GM12801 (cell line): ENCODE measurements at regions not wholly inside any gene's neighbourhood (a gene's known extent, or its start where the extent isn't known, plus 50 kb on each side); places are given as distances from the start of the nearest gene placed in this dataset.

Experiments used
- TF ChIP-seq, protein P1 (sequence below): IDR thresholded peaks from one replicate; pipeline ENCODE4 v1.5.1; 2011; ENCODE audit warnings: control low read depth; ENCODE audit not compliant: insufficient read length; ENCODE audit errors: extremely low read depth

DNA sequence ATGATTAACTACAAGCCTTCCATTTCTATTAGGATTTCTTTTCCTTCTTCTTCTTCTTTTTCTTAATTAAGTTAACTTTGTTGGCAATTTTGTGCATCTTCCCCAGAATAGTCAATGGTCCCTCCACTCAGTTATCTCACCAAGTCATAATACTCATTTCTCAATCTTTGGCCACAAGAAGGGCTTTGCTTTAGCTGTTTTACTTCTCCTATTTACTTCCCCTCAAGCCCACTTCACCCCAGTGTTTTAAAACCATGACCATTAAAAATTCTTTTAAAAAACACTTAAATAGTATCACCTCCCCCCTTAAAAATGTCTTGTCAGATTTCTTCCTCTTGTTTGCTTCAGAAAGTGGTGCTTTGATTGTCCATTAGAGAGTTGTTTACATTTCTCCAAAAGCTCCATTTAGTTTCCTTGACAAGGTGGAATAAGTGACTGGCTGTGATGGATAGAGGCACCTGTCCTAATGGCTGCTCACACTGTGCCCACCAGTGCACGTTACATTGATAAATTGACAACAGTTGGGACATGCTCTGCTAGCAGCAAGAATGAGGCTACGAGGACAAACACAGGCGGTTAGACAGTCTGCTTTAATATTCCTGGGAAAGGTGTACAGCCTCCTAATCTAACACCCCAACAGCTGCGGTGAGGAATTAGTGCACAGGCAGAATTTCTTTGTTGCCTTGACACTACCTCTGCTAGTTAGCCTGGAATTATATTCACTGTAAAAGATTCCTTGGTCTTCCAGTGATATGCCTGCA lies 354.7 kb downstream of the LMO4 start:
- TF ChIP-seq, protein P1, sequence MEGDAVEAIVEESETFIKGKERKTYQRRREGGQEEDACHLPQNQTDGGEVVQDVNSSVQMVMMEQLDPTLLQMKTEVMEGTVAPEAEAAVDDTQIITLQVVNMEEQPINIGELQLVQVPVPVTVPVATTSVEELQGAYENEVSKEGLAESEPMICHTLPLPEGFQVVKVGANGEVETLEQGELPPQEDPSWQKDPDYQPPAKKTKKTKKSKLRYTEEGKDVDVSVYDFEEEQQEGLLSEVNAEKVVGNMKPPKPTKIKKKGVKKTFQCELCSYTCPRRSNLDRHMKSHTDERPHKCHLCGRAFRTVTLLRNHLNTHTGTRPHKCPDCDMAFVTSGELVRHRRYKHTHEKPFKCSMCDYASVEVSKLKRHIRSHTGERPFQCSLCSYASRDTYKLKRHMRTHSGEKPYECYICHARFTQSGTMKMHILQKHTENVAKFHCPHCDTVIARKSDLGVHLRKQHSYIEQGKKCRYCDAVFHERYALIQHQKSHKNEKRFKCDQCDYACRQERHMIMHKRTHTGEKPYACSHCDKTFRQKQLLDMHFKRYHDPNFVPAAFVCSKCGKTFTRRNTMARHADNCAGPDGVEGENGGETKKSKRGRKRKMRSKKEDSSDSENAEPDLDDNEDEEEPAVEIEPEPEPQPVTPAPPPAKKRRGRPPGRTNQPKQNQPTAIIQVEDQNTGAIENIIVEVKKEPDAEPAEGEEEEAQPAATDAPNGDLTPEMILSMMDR, result no peak

DNA sequence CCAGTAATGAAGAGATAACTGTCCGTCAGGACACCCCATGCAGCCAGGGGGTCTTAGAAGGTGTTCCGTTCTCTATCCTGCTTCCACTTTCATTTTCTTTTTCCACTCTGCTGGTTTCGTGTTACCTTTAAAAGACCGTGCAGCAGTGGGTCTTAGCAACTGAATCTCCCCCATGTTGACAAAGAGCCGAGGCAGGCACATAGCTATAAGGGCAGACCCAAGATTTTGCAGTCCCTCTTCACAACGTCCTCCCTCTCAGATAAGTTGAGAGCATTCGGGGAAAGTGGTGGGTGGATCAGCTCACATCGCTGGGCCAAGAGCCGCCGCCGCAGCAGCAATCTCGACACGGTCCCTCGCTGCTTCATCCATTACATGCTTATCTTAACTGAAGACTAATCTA lies 355.5 kb downstream of the LMO4 start:
- TF ChIP-seq, protein P1, result no peak

DNA sequence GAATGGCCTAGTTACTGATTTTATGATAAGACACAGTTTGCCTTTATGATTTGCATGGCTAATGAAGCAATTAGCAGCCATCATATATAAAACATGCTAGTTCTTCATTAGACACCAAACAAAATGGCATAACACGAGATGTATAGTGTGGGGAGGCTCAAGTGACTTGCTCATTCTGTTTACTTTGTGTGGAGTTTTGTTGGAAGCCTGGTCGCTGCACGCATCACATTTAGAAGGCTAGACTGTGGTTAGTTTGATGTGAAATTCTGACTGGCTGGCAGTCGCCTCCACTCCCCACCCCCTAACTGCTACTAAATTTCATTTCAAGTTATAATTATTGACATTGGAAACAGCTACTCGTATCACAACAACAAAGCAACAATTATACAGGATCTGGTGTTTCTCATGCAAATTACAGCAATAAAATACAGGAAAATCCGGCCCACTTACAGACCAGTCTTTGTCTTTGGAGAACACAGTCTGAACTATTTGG lies 356.1 kb downstream of the LMO4 start:
- TF ChIP-seq, protein P1, result no peak

DNA sequence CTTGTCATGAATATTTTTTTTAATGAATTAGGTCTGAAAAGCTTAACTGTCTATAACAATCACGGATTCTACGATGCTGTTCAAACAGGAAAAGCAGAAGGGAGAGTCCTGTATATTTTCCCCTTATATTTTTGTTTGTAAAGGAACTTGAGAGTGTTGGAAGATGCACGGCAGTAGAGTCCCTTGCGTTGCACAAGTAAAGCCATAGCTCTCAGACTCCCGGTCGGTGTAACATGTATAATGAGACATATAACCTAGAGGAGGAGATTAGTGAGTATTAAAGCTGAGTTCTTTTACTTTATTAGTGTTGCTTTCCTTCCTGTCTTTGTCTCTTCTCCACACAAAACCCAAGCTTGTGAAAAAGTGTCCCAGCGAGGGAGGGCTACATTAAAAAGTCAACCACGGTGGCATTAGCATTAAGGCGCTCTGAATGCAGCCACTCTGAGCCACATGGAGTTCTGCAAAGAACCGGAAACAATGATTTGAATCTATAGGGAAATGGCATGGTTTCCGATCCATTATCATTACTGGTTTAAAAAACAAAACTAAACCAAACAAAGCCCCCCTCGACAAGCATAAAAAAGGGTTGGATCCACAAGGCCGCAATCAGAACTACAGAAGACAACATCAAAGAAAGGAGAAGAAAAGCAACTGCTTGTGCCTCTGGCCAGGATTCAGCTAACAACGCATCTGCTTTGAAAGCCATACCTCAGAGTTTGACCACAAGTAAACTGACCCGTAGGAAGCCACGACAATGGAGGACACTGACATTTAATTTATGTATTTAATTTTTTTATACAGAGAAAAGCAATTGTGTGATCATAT lies 356.8 kb downstream of the LMO4 start:
- TF ChIP-seq, protein P1, result no peak

DNA sequence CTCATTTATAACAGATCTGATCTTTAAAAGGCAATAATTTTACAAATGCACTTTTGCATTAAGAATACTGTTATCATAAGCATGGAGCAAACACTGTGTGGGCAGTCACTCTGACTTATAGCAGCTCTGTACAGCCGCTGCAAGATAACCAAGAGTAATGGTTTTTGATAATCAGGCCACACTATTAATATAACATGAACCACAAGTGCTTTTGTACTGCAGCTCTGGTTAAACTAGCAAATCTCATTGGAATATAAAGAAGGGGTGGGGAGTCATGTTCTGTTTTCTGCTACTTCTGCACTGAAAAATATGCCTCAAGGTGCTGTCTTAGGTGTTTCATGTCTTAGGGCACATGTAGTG lies 357.4 kb downstream of the LMO4 start:
- TF ChIP-seq, protein P1, result no peak

DNA sequence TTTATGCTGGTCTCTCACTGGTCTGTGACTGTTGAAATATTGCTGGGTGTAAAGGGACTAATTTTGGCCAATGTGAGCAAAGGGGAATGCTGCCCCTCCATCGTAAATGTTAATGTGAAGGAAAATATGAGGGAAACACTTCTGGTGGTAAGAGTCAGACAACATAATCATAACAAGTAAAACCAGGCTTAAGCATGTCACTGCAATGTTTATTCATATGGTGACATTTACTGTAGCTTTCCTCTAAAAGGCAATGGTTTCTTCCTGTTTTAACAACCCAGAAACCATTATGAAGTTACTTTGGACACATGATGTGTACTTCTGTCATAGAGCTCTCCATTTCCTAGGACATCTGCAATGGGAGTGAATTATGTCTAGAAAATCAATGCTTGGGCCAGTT lies 358.0 kb downstream of the LMO4 start:
- TF ChIP-seq, protein P1, result no peak

DNA sequence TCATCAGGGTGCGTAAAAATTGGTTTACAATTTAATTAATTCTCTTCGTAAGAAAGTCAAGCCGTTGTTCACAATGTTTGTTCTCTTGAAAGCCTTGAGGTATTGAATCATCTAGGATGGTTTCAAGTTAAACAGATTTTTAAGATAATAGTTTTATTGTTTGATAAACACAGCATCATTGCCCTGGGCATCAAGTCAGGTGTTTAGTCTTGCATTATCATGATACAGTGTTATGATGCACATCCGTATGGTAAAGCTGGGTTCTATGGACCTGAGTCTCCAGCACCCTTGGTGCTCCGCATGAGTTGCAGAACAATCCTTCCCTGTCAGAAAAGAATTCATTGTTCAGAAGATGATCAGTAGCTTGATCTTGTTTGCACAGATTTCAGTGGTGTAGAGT lies 359.5 kb downstream of the LMO4 start:
- TF ChIP-seq, protein P1, result no peak
